H1 (cell line): ENCODE measurements at regions not wholly inside any gene's neighbourhood (a gene's known extent, or its start where the extent isn't known, plus 50 kb on each side); places are given as distances from the start of the nearest gene placed in this dataset.

Source experiments
- GABPA ChIP-seq: IDR thresholded peaks from 2 replicates; pipeline ENCODE4 v1.6.1; 2011; ENCODE audit warnings: mild to moderate bottlenecking, low read length, moderate library complexity, borderline replicate concordance; ENCODE audit not compliant: insufficient read depth
- SIN3A ChIP-seq, 2 experiments: IDR thresholded peaks in 1 of 2; conservative IDR thresholded peaks in 1 of 2; 2 replicates each; pipeline ENCODE4 v1.6.1; 2011 to 2012; ENCODE audit warnings: low read length in 2 of 2, improper control_type of control experiment in 1 of 2, low read depth in 1 of 2, mild to moderate bottlenecking in 1 of 2

DNA sequence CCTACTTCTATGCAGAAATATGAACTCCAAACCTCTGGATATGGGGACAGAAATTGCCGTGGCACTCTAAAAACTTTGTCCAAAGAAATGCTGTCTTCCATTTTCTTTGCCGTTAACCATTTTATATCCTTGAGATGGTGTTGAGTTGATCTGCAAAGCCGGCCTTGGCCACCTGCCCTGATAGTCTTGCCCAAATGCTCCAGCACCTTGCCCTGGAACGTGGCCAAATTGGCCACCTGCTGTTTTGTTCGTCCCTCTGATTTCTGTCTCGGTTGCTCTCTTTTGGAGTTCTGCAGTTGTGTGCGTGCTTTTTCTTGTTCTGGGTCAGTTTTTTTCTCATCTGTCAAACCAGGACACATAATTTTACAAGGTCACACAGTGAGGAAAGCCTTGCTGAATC lies 239.7 kb upstream of the GMDS start (continued):
- TF ChIP-seq SIN3A (conservative IDR thresholded peaks at IDR 0.05 in 1 of 2, IDR thresholded peaks at IDR 0.05 in 1 of 2; ENCODE audit: low read depth in 1 of 2, low read length in 2 of 2) = no peak
- TF ChIP-seq GABPA = no peak
